AG04449 (cell line): ENCODE measurements at regions not wholly inside any gene's neighbourhood (a gene's known extent, or its start where the extent isn't known, plus 50 kb on each side); places are given as distances from the start of the nearest gene placed in this dataset.

Experiments
- CTCF ChIA-PET: fragments of 350-600 bp; formaldehyde crosslinking; extraction: SDS; loops from one replicate; lab custom pipeline; 2021; ENCODE audit warnings: antibody characterized with exemption; lab: Yijun Ruan, JAX
- POLR2A ChIA-PET: fragments of 400-600, 350-600 bp; formaldehyde crosslinking; extraction: SDS; loops from one replicate; lab custom pipeline; 2020; ENCODE audit warnings: antibody characterized with exemption, inconsistent platforms; lab: Yijun Ruan, JAX
- DNase-seq: peaks from one replicate; pipeline ENCODE4 v3.0.0-alpha.2; 2010; ENCODE audit warnings: low read depth, low spot score
- H3K4me3 ChIP-seq: 2 replicates; pipeline ENCODE4 v1.5.1; 2011; ENCODE audit warnings: low read depth, mild to moderate bottlenecking, control low read depth, low read length
- TF ChIP-seq, protein P1 (sequence below): IDR thresholded peaks from one replicate; pipeline ENCODE4 v1.5.1; 2011; ENCODE audit warnings: mild to moderate bottlenecking, moderate library complexity, low read length, control low read depth, inconsistent platforms; ENCODE audit not compliant: insufficient read depth; ENCODE audit errors: missing control alignments

DNA sequence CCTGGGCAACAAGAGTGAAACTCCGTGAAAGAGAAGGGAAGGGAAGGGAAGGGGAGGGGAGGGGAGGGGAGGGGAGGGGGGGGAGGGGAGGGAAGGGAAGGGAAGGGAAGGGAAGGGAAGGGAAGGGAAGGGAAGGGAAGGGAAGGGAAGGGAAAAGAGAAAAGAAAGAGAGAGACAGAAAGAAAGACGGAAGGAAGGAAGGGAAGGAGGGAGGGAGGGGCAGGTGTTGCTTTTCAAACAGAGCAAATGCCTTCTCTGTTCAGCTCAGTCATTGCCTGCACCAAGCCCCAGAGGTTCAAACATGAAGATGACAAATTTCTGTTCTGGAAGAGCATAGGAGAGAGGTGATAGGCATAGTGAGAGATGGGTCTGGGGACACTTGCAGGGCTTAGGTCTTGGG is 330.0 kb downstream of the DRD1 start:
- DNase-seq, result no peak
- H3K4me3 ChIP-seq, result no peak overlapping the region
- TF ChIP-seq, protein P1, sequence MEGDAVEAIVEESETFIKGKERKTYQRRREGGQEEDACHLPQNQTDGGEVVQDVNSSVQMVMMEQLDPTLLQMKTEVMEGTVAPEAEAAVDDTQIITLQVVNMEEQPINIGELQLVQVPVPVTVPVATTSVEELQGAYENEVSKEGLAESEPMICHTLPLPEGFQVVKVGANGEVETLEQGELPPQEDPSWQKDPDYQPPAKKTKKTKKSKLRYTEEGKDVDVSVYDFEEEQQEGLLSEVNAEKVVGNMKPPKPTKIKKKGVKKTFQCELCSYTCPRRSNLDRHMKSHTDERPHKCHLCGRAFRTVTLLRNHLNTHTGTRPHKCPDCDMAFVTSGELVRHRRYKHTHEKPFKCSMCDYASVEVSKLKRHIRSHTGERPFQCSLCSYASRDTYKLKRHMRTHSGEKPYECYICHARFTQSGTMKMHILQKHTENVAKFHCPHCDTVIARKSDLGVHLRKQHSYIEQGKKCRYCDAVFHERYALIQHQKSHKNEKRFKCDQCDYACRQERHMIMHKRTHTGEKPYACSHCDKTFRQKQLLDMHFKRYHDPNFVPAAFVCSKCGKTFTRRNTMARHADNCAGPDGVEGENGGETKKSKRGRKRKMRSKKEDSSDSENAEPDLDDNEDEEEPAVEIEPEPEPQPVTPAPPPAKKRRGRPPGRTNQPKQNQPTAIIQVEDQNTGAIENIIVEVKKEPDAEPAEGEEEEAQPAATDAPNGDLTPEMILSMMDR, result no peak
- ChIA-PET POLR2A (no interaction called here), CTCF (no interaction called here)

- H3K4me3 ChIP-seq, result no peak overlapping the region
- TF ChIP-seq, protein P1, result no peak
- POLR2A ChIA-PET, result no interaction called here
- CTCF ChIA-PET, result no interaction called here
- DNase-seq, result no peak
These were observed 334.8 kb downstream of the DRD1 start for GRCh38 chr5:175109058-175109755.

DNA sequence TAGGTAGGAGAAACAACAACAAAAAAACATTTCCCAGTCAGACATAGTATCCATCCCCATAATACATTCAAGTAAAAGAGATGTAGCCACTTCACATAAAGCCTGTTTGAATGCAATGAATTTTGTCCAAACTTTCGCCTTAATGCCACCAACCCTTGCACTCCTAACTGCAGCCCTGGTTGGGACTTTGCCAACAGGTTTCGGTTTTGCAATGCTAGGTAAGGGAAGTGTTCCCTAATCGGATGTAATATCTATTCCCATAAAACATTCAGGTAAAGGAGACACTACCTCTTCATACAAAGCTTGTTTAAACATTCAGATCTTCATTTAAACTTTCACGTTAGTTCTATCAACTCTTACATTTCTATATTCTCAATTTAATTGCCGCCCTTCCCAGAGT is 336.1 kb downstream of the DRD1 start:
- TF ChIP-seq, protein P1, result no peak
- DNase-seq, result no peak
- H3K4me3 ChIP-seq, result no peak overlapping the region
- POLR2A ChIA-PET, result no interaction called here
- CTCF ChIA-PET, result no interaction called here

DNA sequence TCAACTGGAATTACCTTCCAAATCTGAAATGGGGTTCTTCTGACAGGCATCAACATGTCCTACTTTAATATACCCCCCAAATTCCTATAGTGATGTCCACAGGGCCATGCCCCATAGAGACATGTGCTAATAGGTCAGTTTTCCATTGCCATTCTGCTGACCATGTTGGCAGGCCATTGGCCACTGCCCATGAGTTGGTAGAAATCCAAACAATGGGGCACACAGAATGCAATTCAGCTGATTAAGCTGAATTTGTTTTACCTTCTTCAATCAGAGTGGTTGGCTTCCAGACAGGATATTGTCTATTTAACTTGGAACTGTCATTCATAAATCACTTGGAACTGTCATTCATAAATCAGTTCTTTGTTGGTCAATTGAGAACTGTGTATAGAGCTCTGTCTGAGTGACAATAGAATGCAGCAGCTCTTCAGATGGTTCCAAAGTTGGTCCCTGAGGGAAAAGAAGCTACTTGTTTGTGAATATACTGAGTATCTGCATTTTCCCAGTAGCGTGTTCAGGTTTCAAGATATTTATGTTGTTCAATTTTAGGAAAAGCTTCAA is 336.9 kb downstream of the DRD1 start:
- H3K4me3 ChIP-seq, result no peak overlapping the region
- ChIA-PET POLR2A (no interaction called here), CTCF (no interaction called here)
- no peak for DNase-seq
- TF ChIP-seq, protein P1, result no peak

DNA sequence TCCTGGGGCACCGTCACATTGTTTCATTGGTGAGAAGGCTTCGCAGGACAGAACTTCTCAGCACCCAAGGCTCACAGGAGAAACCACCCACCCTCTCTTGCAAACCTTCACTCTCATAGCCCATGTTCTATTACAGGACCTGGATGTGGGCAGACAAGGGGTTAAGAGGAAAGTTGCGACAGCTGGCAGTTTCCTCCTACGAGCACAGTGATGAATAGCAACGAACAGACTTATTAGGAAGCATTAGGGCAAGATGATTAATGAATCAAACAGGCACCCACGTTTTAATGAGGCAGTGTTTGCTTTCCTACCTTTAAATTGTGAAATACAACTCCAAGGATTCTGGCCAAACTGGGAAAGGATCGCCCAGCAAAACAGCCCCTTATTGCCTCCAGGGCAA is 339.3 kb downstream of the DRD1 start:
- H3K4me3 ChIP-seq, result no peak overlapping the region
- TF ChIP-seq, protein P1, result no peak
- ChIA-PET CTCF (no interaction called here), POLR2A (no interaction called here)
- no peak for DNase-seq

GRCh38 chr5:175103746-175104145 is 340.2 kb downstream of the DRD1 start:
- TF ChIP-seq, protein P1, result no peak

More at GRCh38 chr5:175103746-175104145, 340.2 kb downstream of the DRD1 start:
- ChIA-PET CTCF (no interaction called here), POLR2A (no interaction called here)
- no peak overlapping the region for H3K4me3 ChIP-seq
- DNase-seq, result no peak
